H54 (cell line): ENCODE measurements at regions not wholly inside any gene's neighbourhood (a gene's known extent, or its start where the extent isn't known, plus 50 kb on each side); places are given as distances from the start of the nearest gene placed in this dataset.
A peak's percentile ranks its signal among the peaks of the same experiment; 100 is the strongest.

ENCODE experiments used
- DNase-seq: peaks from one replicate; pipeline ENCODE4 v3.0.0; 2011; ENCODE audit warnings: low spot score, mixed read lengths; ENCODE audit not compliant: insufficient read length
- FAIRE-seq: peaks from 3 replicates; lab custom pipeline; 2011; peaks lifted over from hg19 to GRCh38; lab: Jason Lieb, UNC
- POLR2A ChIP-seq: IDR thresholded peaks from 2 replicates; pipeline ENCODE4 v1.6.1; 2011; ENCODE audit warnings: low read depth, mild to moderate bottlenecking, low read length

DNA sequence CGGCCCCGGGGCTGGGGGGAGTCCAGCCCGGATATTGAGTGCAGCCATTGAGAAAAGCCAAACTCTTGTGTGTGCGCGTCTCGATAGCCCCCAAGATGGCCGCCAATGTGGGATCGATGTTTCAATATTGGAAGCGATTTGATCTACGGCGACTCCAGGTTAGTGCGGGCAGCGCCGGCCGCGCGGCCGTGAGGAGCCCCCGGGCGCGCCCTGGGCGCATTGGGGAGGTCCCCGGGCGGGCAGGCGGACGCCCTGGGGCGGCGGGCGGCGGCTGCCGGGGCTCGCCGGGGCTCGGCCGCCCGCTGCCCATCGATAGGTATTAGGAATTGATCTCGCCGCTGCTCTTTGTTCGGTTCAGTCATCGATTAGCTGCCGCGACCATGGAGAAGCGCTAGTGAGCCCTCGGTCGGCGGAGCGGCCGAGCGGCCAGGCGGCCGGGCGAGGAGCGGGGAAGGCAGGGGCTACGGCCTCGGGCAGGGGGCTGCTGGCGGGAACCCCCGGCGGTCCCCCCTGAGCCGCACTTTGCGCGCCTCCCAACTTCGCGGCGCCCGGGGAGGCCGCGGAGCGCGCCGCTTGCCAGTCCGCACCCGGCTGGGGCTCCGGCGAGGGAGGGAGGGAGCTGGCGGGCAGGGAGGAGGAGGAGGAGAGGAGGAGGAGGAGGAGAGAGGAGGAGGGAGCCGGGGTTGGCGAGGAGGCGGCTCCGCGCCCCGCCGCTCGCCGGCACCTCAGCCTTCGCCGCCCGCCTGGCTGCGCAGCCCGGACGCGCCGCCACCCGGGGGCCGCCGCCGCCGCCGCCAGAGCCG lies 113.9 kb upstream of the MYL2 start, which contains the start of gene CUX2:
TSS of gene CUX2 (plus strand) at position 83 of the 803 bp plus-strand sequence.
- no peak for DNase-seq
- TF ChIP-seq POLR2A = no peak
- no peak for FAIRE-seq

DNA sequence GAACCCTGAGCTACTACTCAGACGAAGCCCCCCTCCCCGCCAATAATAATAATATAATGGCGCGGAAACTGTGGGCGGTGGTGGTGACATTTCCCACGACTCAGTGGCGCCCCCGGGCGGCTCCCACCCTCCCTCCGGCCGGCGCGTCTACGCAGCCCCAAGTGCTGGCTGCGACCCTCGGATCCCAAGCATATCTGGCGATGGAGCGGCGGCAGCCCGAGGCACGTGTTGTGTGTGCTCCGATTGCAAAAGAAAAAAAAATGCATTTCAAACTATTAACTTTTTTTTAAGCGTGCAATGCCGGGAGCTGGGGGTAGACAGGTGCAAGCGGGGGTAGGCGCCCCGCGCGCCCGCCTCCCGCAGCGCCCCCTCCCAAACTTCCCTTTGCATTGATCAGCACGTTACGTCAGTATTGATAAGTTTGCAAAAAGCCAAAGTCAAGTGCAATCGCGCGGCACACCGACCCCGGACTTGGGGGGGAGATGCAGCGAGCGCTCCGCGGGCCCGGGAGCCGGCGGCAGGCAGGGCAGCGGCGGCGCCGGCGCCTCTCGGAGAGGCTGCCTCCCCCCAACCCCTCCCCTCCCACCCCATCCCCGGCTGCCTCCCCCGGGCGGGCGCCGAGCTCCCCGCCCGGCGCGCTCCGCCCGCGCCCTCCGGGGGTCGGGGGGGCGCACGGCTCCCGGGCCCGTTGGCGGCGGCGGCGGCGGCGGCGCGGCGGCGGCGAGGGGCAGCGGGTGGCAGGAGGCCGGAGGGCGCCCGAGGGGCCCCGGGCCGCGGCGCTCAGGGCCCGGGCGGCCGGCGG lies 113.1 kb upstream of the MYL2 start:
- FAIRE-seq = no peak
- TF ChIP-seq POLR2A = no peak
- DNase-seq = no peak

- no peak for FAIRE-seq
- TF ChIP-seq POLR2A = no peak
- no peak for DNase-seq
These were observed 112.2 kb upstream of the MYL2 start for GRCh38 chr12:111032591-111032919.

GRCh38 chr12:111031916-111032590 lies 111.7 kb upstream of the MYL2 start:
- DNase-seq (no peak), FAIRE-seq (no peak)
- TF ChIP-seq POLR2A = no peak

DNA sequence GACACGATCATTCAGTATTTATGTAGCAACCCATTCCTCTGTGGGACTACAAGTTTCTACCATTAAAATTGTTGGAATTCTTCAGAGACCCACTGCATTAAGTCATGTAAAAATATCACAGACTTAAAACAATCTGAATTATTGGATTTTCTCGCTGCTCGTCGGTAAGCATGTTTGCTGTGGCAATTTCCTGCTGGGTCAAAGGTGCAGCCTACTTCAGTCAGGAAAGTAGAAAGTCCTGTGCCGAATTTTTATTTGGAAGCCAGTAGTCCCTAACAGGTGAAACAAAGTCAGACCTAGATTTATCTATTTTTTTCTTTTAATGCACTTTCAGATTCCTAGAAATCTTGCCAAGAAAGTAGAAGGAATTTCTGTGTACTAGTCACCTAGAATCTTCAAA lies 110.4 kb upstream of the MYL2 start:
- TF ChIP-seq POLR2A = no peak
- FAIRE-seq (no peak), DNase-seq (no peak)

GRCh38 chr12:111029732-111030131 lies 109.4 kb upstream of the MYL2 start:
- TF ChIP-seq POLR2A = no peak
- DNase-seq = no peak
- no peak for FAIRE-seq

- FAIRE-seq = no peak
- no peak for TF ChIP-seq POLR2A
- DNase-seq = no peak
These were observed 108.9 kb upstream of the MYL2 start for GRCh38 chr12:111029305-111029704.

- FAIRE-seq (no peak), DNase-seq (no peak)
- TF ChIP-seq POLR2A = no peak
These were observed 108.5 kb upstream of the MYL2 start for GRCh38 chr12:111028830-111029229.

DNA sequence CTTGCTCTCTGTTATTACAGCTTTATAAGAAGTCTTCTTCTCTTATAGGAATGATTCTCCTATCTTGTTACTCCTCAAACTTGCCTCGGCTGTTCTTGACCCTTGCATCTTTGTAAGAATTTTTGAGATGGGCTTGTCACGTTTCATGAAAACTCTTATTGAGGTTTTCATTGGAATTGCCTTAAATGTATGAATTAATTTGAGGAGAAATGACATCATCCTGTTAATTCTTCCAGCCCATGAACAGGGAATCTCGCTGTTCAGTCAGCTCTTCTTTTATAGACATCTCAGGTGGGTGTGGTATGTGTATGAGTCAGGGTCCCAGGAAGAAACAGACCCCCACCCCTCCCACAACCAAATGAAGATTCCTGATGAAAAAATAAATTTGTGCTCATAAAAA lies 107.1 kb upstream of the MYL2 start:
- no peak for DNase-seq
- FAIRE-seq = no peak
- no peak for TF ChIP-seq POLR2A

GRCh38 chr12:111025792-111026430 lies 105.5 kb upstream of the MYL2 start:
- FAIRE-seq = no peak
- TF ChIP-seq POLR2A = no peak
- DNase-seq = no peak

GRCh38 chr12:111025301-111025700 lies 104.9 kb upstream of the MYL2 start:
- no peak for FAIRE-seq
- TF ChIP-seq POLR2A = no peak
- DNase-seq = no peak

DNA sequence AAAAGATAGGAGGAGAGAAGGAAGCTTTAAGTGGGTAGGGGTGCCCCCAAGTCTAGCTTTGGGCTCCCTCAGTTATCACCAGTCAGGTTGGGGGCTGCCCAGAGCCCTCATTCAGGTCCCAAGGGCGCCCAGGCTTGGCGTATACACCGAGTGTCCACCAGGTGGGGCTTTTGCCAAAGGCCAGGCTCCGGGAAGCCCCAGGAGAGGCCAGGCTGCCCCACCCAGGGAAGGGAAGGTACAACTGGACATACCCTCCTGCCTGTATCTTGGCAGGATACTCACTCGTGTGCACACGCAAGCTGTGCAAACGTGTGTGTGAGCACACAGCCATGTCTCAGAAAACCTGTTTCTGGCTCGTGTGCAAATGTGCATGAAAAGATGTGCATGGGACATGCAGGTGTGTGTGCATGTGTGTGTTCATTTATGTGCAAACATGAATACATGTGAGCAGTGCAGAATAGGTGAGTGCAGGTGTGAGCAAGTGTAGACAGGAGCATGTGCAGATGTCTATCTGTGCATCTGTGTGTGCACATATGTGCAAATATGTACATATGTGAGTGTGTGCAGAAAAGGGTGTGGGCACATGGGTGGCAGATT lies 103.9 kb upstream of the MYL2 start:
- no peak for TF ChIP-seq POLR2A
- peak; percentile 84 for DNase-seq
- FAIRE-seq = no peak

GRCh38 chr12:111022386-111022785 lies 102.0 kb upstream of the MYL2 start:
- FAIRE-seq (no peak), DNase-seq (no peak)
- no peak for TF ChIP-seq POLR2A
